RWPE2 (cell line): ENCODE measurements at regions not wholly inside any gene's neighbourhood (a gene's known extent, or its start where the extent isn't known, plus 50 kb on each side); places are given as distances from the start of the nearest gene placed in this dataset.
"Not testable (repeated sequence)": the region's sequence is repeated elsewhere in the genome, so short reads cannot be mapped to it uniquely, and the experiment has no call there.

ENCODE experiments used
- ATAC-seq: fragments of 200-7000 bp; cut with Tn5 transposase; 3 replicates; pipeline ENCODE4 v1.9.1; 2021; ENCODE audit warnings: low read depth
- DNase-seq: peaks from one replicate; pipeline ENCODE4 v3.0.0-alpha.2; 2020; ENCODE audit warnings: low spot score
- H3K27ac ChIP-seq: fragments of 450-650 bp; 2 replicates; pipeline ENCODE4 v1.5.1; 2017; ENCODE audit warnings: mild to moderate bottlenecking; ENCODE audit not compliant: poor library complexity, severe bottlenecking
- H3K27me3 ChIP-seq: fragments of 250-450 bp; sonication (Bioruptor Pico); 2 replicates; pipeline ENCODE4 v1.5.1; 2021; ENCODE audit warnings: mild to moderate bottlenecking, moderate library complexity; ENCODE audit not compliant: insufficient read depth, poor library complexity, severe bottlenecking
- H3K36me3 ChIP-seq: fragments of 250-450 bp; sonication (Bioruptor Pico); 2 replicates; pipeline ENCODE4 v1.5.1; 2020; ENCODE audit warnings: low read depth, mild to moderate bottlenecking, moderate library complexity
- H3K4me1 ChIP-seq: fragments of 250-450 bp; sonication (Bioruptor Pico); 2 replicates; pipeline ENCODE4 v1.5.1; 2021; ENCODE audit warnings: mild to moderate bottlenecking, moderate library complexity; ENCODE audit not compliant: insufficient read depth, poor library complexity, severe bottlenecking
- H3K4me3 ChIP-seq: fragments of 250-450 bp; sonication (Bioruptor Pico); 2 replicates; pipeline ENCODE4 v1.5.1; 2021; ENCODE audit warnings: mild to moderate bottlenecking, moderate library complexity; ENCODE audit not compliant: severe bottlenecking
- H3K9me3 ChIP-seq: fragments of 250-450 bp; sonication (Bioruptor Pico); 2 replicates; pipeline ENCODE4 v1.5.1; 2021; ENCODE audit warnings: mild to moderate bottlenecking, moderate library complexity; ENCODE audit not compliant: severe bottlenecking
- TF ChIP-seq, protein P1 (sequence below): fragments of 450-650 bp; IDR thresholded peaks from one replicate; pipeline ENCODE4 v1.5.1; 2017; ENCODE audit warnings: mild to moderate bottlenecking, moderate library complexity; ENCODE audit not compliant: poor library complexity, severe bottlenecking

DNA sequence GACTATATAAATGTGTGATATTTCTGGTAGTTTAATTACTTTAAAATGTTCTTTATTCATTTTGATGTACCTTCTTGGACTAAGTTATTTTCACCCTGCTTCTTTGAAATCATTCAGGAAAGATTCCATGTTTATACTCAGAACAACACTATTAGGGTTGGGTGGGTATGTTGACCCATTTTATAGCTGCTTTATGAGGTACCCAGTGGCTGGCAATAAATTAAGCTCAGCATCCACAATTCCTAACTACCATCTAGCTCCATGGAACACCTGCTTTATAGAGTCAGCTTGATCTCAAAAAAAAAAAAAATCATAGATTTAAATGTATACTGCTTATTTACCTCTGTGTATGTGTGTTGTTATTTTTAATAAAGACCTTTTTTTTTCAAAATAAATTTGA, 78.9 kb upstream of the ZNF91 start:
- Histone ChIP-seq H3K27me3 (peaks cover 12% of the 10 kb centered on the region), H3K4me1 (no peaks in the 10 kb centered on the region), H3K9me3 (no peaks in the 10 kb centered on the region), H3K36me3 (no peaks in the 10 kb centered on the region), H3K27ac (no peak overlapping the region), H3K4me3 (no peak overlapping the region)
- DNase-seq (no peak), ATAC-seq (no peak)
- TF ChIP-seq, protein P1, sequence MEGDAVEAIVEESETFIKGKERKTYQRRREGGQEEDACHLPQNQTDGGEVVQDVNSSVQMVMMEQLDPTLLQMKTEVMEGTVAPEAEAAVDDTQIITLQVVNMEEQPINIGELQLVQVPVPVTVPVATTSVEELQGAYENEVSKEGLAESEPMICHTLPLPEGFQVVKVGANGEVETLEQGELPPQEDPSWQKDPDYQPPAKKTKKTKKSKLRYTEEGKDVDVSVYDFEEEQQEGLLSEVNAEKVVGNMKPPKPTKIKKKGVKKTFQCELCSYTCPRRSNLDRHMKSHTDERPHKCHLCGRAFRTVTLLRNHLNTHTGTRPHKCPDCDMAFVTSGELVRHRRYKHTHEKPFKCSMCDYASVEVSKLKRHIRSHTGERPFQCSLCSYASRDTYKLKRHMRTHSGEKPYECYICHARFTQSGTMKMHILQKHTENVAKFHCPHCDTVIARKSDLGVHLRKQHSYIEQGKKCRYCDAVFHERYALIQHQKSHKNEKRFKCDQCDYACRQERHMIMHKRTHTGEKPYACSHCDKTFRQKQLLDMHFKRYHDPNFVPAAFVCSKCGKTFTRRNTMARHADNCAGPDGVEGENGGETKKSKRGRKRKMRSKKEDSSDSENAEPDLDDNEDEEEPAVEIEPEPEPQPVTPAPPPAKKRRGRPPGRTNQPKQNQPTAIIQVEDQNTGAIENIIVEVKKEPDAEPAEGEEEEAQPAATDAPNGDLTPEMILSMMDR: no peak

- peak overlapping the region; percentile 15 for H3K4me3 ChIP-seq
- no peaks in the 10 kb centered on the region for H3K36me3 ChIP-seq
- TF ChIP-seq, protein P1: no peak
- H3K27me3 ChIP-seq: peaks cover 22% of the 10 kb centered on the region
- H3K4me1 ChIP-seq: no peaks in the 10 kb centered on the region
- ATAC-seq (peak; percentile 54; the same call in 2 of the 3 replicates), DNase-seq (no peak)
- no peaks in the 10 kb centered on the region for H3K9me3 ChIP-seq
- H3K27ac ChIP-seq: no peak overlapping the region
Measured at GRCh38 chr19:23470873-23471545, 75.7 kb upstream of the ZNF91 start.

- not testable (repeated sequence) for H3K4me1 ChIP-seq, H3K4me3 ChIP-seq, ATAC-seq, H3K27ac ChIP-seq, DNase-seq, H3K36me3 ChIP-seq, H3K9me3 ChIP-seq
- peaks cover 12% of the 10 kb centered on the region for H3K27me3 ChIP-seq
Measured at GRCh38 chr19:23464349-23464748, 69.1 kb upstream of the ZNF91 start.

DNA sequence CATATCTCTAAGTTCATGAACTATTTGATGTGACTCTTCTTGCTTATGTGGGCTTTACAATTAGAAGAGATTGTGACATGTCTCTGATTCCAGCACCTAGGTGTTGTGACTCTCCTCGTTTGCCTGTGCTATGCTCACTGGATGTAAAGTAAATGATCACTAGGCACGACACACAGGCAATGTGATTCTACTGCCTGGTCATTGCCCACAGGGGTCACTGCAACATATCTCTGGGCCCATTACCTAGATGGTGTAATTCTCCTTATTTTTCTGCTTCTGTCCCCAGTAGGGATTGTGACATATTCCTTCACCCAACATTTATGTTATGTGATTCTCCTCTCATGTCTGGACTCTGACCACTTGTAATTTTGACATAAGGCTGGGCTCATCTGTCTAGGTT, 65.8 kb upstream of the ZNF91 start:
- TF ChIP-seq, protein P1: no peak
- H3K27ac ChIP-seq: no peak overlapping the region
- no peak for ATAC-seq
- no peak for DNase-seq
- no peak overlapping the region for H3K4me3 ChIP-seq
- H3K36me3 ChIP-seq: no peaks in the 10 kb centered on the region
- H3K27me3 ChIP-seq: no peaks in the 10 kb centered on the region
- no peaks in the 10 kb centered on the region for H3K4me1 ChIP-seq
- no peaks in the 10 kb centered on the region for H3K9me3 ChIP-seq

- Histone ChIP-seq H3K27me3 (no peaks in the 10 kb centered on the region), H3K4me3 (no peak overlapping the region), H3K9me3 (no peaks in the 10 kb centered on the region), H3K4me1 (no peaks in the 10 kb centered on the region), H3K36me3 (no peaks in the 10 kb centered on the region), H3K27ac (no peak overlapping the region)
- DNase-seq (no peak), ATAC-seq (peak; percentile 68; the same call in 2 of the 3 replicates)
- TF ChIP-seq, protein P1: no peak
Measured at GRCh38 chr19:23460656-23461055, 65.4 kb upstream of the ZNF91 start.
